EH (cell line): ENCODE measurements at regions not wholly inside any gene's neighbourhood (a gene's known extent, or its start where the extent isn't known, plus 50 kb on each side); places are given as distances from the start of the nearest gene placed in this dataset.
"Not testable (repeated sequence)": the region's sequence is repeated elsewhere in the genome, so short reads cannot be mapped to it uniquely, and the experiment has no call there.

Experiments used
- DNase-seq: peaks from one replicate; pipeline ENCODE4 v3.0.0-alpha.2; 2015; ENCODE audit warnings: low read depth

GRCh38 chr1:185433667-185434066, 116.6 kb upstream of the IVNS1ABP start:
- DNase-seq, result no peak

- no peak for DNase-seq
Measured at GRCh38 chr1:185432948-185433347, 115.9 kb upstream of the IVNS1ABP start.

- DNase-seq, result no peak
Measured at GRCh38 chr1:185431612-185432011, 114.6 kb upstream of the IVNS1ABP start.

GRCh38 chr1:185429668-185430067, 112.6 kb upstream of the IVNS1ABP start:
- not testable (repeated sequence) for DNase-seq

GRCh38 chr1:185427776-185428175, 110.7 kb upstream of the IVNS1ABP start:
- DNase-seq, result no peak

GRCh38 chr1:185427264-185427663, 110.2 kb upstream of the IVNS1ABP start:
- DNase-seq, result peak; percentile 19

GRCh38 chr1:185426848-185427247, 109.8 kb upstream of the IVNS1ABP start:
- DNase-seq, result peak; percentile 85

GRCh38 chr1:185425163-185425562, 108.1 kb upstream of the IVNS1ABP start:
- no peak for DNase-seq

- peak; percentile 25 for DNase-seq
Measured at GRCh38 chr1:185421485-185422107, 104.6 kb upstream of the IVNS1ABP start.

GRCh38 chr1:185420588-185421081, 103.6 kb upstream of the IVNS1ABP start:
- DNase-seq, result no peak

GRCh38 chr1:185419718-185420117, 102.7 kb upstream of the IVNS1ABP start:
- peak; percentile 57 for DNase-seq

- DNase-seq, result no peak
Measured at GRCh38 chr1:185418472-185418871, 101.4 kb upstream of the IVNS1ABP start.

- no peak for DNase-seq
Measured at GRCh38 chr1:185412385-185413087, 95.5 kb upstream of the IVNS1ABP start.

GRCh38 chr1:185409763-185410528, 92.9 kb upstream of the IVNS1ABP start:
- DNase-seq, result peak; percentile 30

- no peak for DNase-seq
Measured at GRCh38 chr1:185409345-185409744, 92.3 kb upstream of the IVNS1ABP start.

- peak; percentile 27 for DNase-seq
Measured at GRCh38 chr1:185408700-185409270, 91.7 kb upstream of the IVNS1ABP start.

- no peak for DNase-seq
Measured at GRCh38 chr1:185406691-185407009, 89.6 kb upstream of the IVNS1ABP start.

- DNase-seq, result no peak
Measured at GRCh38 chr1:185406006-185406690, 89.1 kb upstream of the IVNS1ABP start.

GRCh38 chr1:185404907-185405568, 88.0 kb upstream of the IVNS1ABP start:
- no peak for DNase-seq

GRCh38 chr1:185404291-185404690, 87.2 kb upstream of the IVNS1ABP start:
- DNase-seq, result peak; percentile 63

GRCh38 chr1:185402930-185403329, 85.9 kb upstream of the IVNS1ABP start:
- no peak for DNase-seq
